Thyroid gland (tissue), 4 donors: ENCODE measurements at regions not wholly inside any gene's neighbourhood (a gene's known extent, or its start where the extent isn't known, plus 50 kb on each side); places are given as distances from the start of the nearest gene placed in this dataset.

ENCODE experiments used
- DNase-seq, 2 donors: peaks; one replicate each; pipeline ENCODE4 v3.0.0-alpha.2; 2019
- H3K27ac ChIP-seq, 3 donors: fragments of 200-600 bp; sonication (generic); 1 replicate in 2 of 3; 2 replicates in 1 of 3; pipeline ENCODE4 v1.5.1; 2016 to 2019; ENCODE audit warnings: mild to moderate bottlenecking in 1 of 3, moderate library complexity in 1 of 3
- H3K27me3 ChIP-seq: fragments of 200-600 bp; sonication (generic); one replicate; pipeline ENCODE4 v1.5.1; 2019
- H3K36me3 ChIP-seq, 2 donors: fragments of 200-600 bp; sonication (generic); one replicate each; pipeline ENCODE4 v1.5.1; 2016 to 2019
- H3K4me1 ChIP-seq, 2 donors: fragments of 200-600 bp; sonication (generic); one replicate each; pipeline ENCODE4 v1.5.1; 2017 to 2019
- H3K4me3 ChIP-seq, 3 donors: fragments of 200-600 bp; sonication (generic); replicated peaks in 1 of 3; 1 replicate in 2 of 3; 2 replicates in 1 of 3; pipeline ENCODE4 v1.5.1; 2016; ENCODE audit warnings: mild to moderate bottlenecking in 1 of 3
- H3K9me3 ChIP-seq: fragments of 200-600 bp; sonication (generic); one replicate; pipeline ENCODE4 v1.5.1; 2017
- CTCF ChIP-seq, 6 experiments: fragments of 200-600 bp in 3 of 6; fragments of 450-650 bp in 3 of 6; sonication (generic) in 3 of 6; IDR thresholded peaks; one replicate each; pipeline ENCODE4 v1.5.1; 2016 to 2019; ENCODE audit warnings: antibody characterized with exemption in 6 of 6, mild to moderate bottlenecking in 2 of 6, inconsistent platforms in 1 of 6, moderate library complexity in 1 of 6
- POLR2A ChIP-seq, 2 donors: fragments of 450-650 bp; IDR thresholded peaks; one replicate each; pipeline ENCODE4 v1.6.1; 2017; ENCODE audit warnings: antibody characterized with exemption in 2 of 2, mild to moderate bottlenecking in 2 of 2, moderate library complexity in 1 of 2
- WGBS, 2 donors: methylation state at CpG; one replicate each; pipeline ENCODE4 v1.1.5; 2017; 5-methylcytosine and 5-hydroxymethylcytosine counted together
- intact Hi-C: fragments of 100-400 bp; cut with DNase I; formaldehyde crosslinking; loops from one replicate; pipeline ENCODE4 v1.15.1; 2023

GRCh38 chr7:132635127-132635526 lies 58.9 kb upstream of the PLXNA4 start:
- Histone ChIP-seq H3K27me3 (no peaks in the 10 kb centered on the region), H3K36me3 (no peaks in the 10 kb centered on the region), H3K4me3 (no peak overlapping the region), H3K27ac (no peak overlapping the region), H3K9me3 (no peaks in the 10 kb centered on the region), H3K4me1 (no peaks in the 10 kb centered on the region)
- WGBS, 2 donors = 87 to 89% methylated on average over 4 of the region's 4 CpGs
- TF ChIP-seq CTCF (IDR thresholded peaks at IDR 0.05) (no peak), POLR2A (IDR thresholded peaks at IDR 0.05) (no peak)
- intact Hi-C loops = no loop called here
- DNase-seq = no peak

GRCh38 chr7:132630834-132631233 lies 54.6 kb upstream of the PLXNA4 start:
- TF ChIP-seq POLR2A (IDR thresholded peaks at IDR 0.05) (no peak), CTCF (IDR thresholded peaks at IDR 0.05) (no peak)
- no peaks in the 10 kb centered on the region for H3K4me1 ChIP-seq
- DNase-seq = no peak
- H3K36me3 ChIP-seq = no peaks in the 10 kb centered on the region
- WGBS, 2 donors = 89 to 92% methylated on average over 2 of the region's 2 CpGs
- no peaks in the 10 kb centered on the region for H3K27me3 ChIP-seq
- no peak overlapping the region for H3K27ac ChIP-seq
- intact Hi-C loops = no loop called here
- no peaks in the 10 kb centered on the region for H3K9me3 ChIP-seq
- H3K4me3 ChIP-seq = no peak overlapping the region
